NOMO-1 treated with dmso at 0.1 percent for 144 hours (cell line): ENCODE measurements at regions not wholly inside any gene's neighbourhood (a gene's known extent, or its start where the extent isn't known, plus 50 kb on each side); places are given as distances from the start of the nearest gene placed in this dataset.
"Not testable (repeated sequence)": the region's sequence is repeated elsewhere in the genome, so short reads cannot be mapped to it uniquely, and the experiment has no call there.

Experiments used
- DNase-seq: peaks from one replicate; lab custom pipeline; 2025; ENCODE audit not compliant: unreplicated experiment; lab: John Stamatoyannopoulos, UW

- no peak for DNase-seq
Measured at GRCh38 chr5:67817652-67818051, 397.9 kb upstream of the PIK3R1 start.

- no peak for DNase-seq
Measured at GRCh38 chr5:67816456-67816855, 399.1 kb upstream of the PIK3R1 start.

GRCh38 chr5:67815455-67816391, 399.8 kb upstream of the PIK3R1 start:
- DNase-seq: no peak

- peak; percentile 34 for DNase-seq
Measured at GRCh38 chr5:67814569-67815311, 400.8 kb upstream of the PIK3R1 start.

GRCh38 chr5:67813877-67814539, 401.5 kb upstream of the PIK3R1 start:
- no peak for DNase-seq

GRCh38 chr5:67809589-67809988, 406.0 kb upstream of the PIK3R1 start:
- DNase-seq: no peak

- no peak for DNase-seq
Measured at GRCh38 chr5:67808340-67808739, 407.2 kb upstream of the PIK3R1 start.

GRCh38 chr5:67807439-67807888, 408.1 kb upstream of the PIK3R1 start:
- DNase-seq: no peak

GRCh38 chr5:67806654-67807438, 408.7 kb upstream of the PIK3R1 start:
- no peak for DNase-seq

- no peak for DNase-seq
Measured at GRCh38 chr5:67805666-67806348, 409.7 kb upstream of the PIK3R1 start.

- no peak for DNase-seq
Measured at GRCh38 chr5:67802766-67803165, 412.8 kb upstream of the PIK3R1 start.

GRCh38 chr5:67799732-67800234, 415.8 kb upstream of the PIK3R1 start:
- no peak for DNase-seq

- DNase-seq: not testable (repeated sequence)
Measured at GRCh38 chr5:67798470-67798869, 417.1 kb upstream of the PIK3R1 start.

GRCh38 chr5:67795781-67796477, 419.6 kb upstream of the PIK3R1 start:
- DNase-seq: no peak

GRCh38 chr5:67793966-67794365, 421.6 kb upstream of the PIK3R1 start:
- no peak for DNase-seq

- DNase-seq: no peak
Measured at GRCh38 chr5:67793418-67793817, 422.1 kb upstream of the PIK3R1 start.

- DNase-seq: no peak
Measured at GRCh38 chr5:67792891-67793290, 422.7 kb upstream of the PIK3R1 start.

GRCh38 chr5:67790390-67790789, 425.2 kb upstream of the PIK3R1 start:
- no peak for DNase-seq

GRCh38 chr5:67779893-67780623, 435.5 kb upstream of the PIK3R1 start:
- DNase-seq: not testable (repeated sequence)
